ENCODE measurements at regions not wholly inside any gene's neighbourhood (a gene's known extent, or its start where the extent isn't known, plus 50 kb on each side); places are given as distances from the start of the nearest gene placed in this dataset.

- H3K4me2 ChIP-seq (ENCODE audit: low read depth, low read length, poor library complexity, severe bottlenecking), result no peak overlapping the region
- H3K36me3 ChIP-seq (ENCODE audit: insufficient read depth, low read length), result no peaks in the 10 kb centered on the region
- H3K4me1 ChIP-seq (ENCODE audit: insufficient read depth, low read length, poor library complexity, severe bottlenecking), result no peaks in the 10 kb centered on the region
- no peaks in the 10 kb centered on the region for H3K79me2 ChIP-seq (ENCODE audit: insufficient read depth, low read length)
- no peaks in the 10 kb centered on the region for H4K20me1 ChIP-seq (ENCODE audit: insufficient read depth, low read length, poor library complexity, severe bottlenecking)
- H3F3A ChIP-seq (ENCODE audit: low read depth), result no peaks in the 10 kb centered on the region
- no peak overlapping the region for H3K9ac ChIP-seq (ENCODE audit: low read depth, low read length, poor library complexity, severe bottlenecking)
- H3K4me3 ChIP-seq (ENCODE audit: low read length, poor library complexity, severe bottlenecking), result no peak overlapping the region
- H3K9me2 ChIP-seq (replicated peaks; ENCODE audit: low read depth, low read length), result no peaks in the 10 kb centered on the region
- H3K27me3 ChIP-seq (ENCODE audit: insufficient read depth, low read length, poor library complexity, severe bottlenecking), result no peaks in the 10 kb centered on the region
- H3K9me3 ChIP-seq (ENCODE audit: insufficient read depth, low read depth, low read length), result no peaks in the 10 kb centered on the region; the same call in 1 of the 2 replicates
- H2AFZ ChIP-seq (ENCODE audit: low read length), result no peak overlapping the region
- TF ChIP-seq EZH2phosphoT487 (IDR thresholded peaks at IDR 0.05; ENCODE audit: borderline replicate concordance), result no peak
- no peak for TF ChIP-seq CTCF (conservative IDR thresholded peaks at IDR 0.05; ENCODE audit: low read length)
These were observed 658.9 kb downstream of the PTPRU start for GRCh38 chr1:29895201-29895600.

GRCh38 chr1:29894311-29894710, 658.0 kb downstream of the PTPRU start:
- Histone ChIP-seq H3K9me3 (ENCODE audit: insufficient read depth, low read depth, low read length) (no peaks in the 10 kb centered on the region; the same call in 1 of the 2 replicates), H3K4me3 (ENCODE audit: low read length, poor library complexity, severe bottlenecking) (no peak overlapping the region), H3K9me2 (replicated peaks; ENCODE audit: low read depth, low read length) (no peaks in the 10 kb centered on the region), H3K79me2 (ENCODE audit: insufficient read depth, low read length) (no peaks in the 10 kb centered on the region), H3K36me3 (ENCODE audit: insufficient read depth, low read length) (no peaks in the 10 kb centered on the region), H3K4me1 (ENCODE audit: insufficient read depth, low read length, poor library complexity, severe bottlenecking) (no peaks in the 10 kb centered on the region), H3K27me3 (ENCODE audit: insufficient read depth, low read length, poor library complexity, severe bottlenecking) (no peaks in the 10 kb centered on the region), H3F3A (ENCODE audit: low read depth) (no peaks in the 10 kb centered on the region), H3K4me2 (ENCODE audit: low read depth, low read length, poor library complexity, severe bottlenecking) (no peak overlapping the region), H2AFZ (ENCODE audit: low read length) (no peak overlapping the region), H3K9ac (ENCODE audit: low read depth, low read length, poor library complexity, severe bottlenecking) (no peak overlapping the region), H4K20me1 (ENCODE audit: insufficient read depth, low read length, poor library complexity, severe bottlenecking) (no peaks in the 10 kb centered on the region)
- TF ChIP-seq CTCF (conservative IDR thresholded peaks at IDR 0.05; ENCODE audit: low read length), result no peak
- TF ChIP-seq EZH2phosphoT487 (IDR thresholded peaks at IDR 0.05; ENCODE audit: borderline replicate concordance), result no peak

- H3K9ac ChIP-seq (ENCODE audit: low read depth, low read length, poor library complexity, severe bottlenecking), result no peak overlapping the region
- no peaks in the 10 kb centered on the region for H3F3A ChIP-seq (ENCODE audit: low read depth)
- H3K36me3 ChIP-seq (ENCODE audit: insufficient read depth, low read length), result no peaks in the 10 kb centered on the region
- no peaks in the 10 kb centered on the region for H3K9me2 ChIP-seq (replicated peaks; ENCODE audit: low read depth, low read length)
- TF ChIP-seq EZH2phosphoT487 (IDR thresholded peaks at IDR 0.05; ENCODE audit: borderline replicate concordance) (no peak), CTCF (conservative IDR thresholded peaks at IDR 0.05; ENCODE audit: low read length) (no peak)
- no peaks in the 10 kb centered on the region for H3K27me3 ChIP-seq (ENCODE audit: insufficient read depth, low read length, poor library complexity, severe bottlenecking)
- H3K79me2 ChIP-seq (ENCODE audit: insufficient read depth, low read length), result no peaks in the 10 kb centered on the region
- no peak overlapping the region for H3K4me3 ChIP-seq (ENCODE audit: low read length, poor library complexity, severe bottlenecking)
- H2AFZ ChIP-seq (ENCODE audit: low read length), result no peak overlapping the region
- no peaks in the 10 kb centered on the region for H4K20me1 ChIP-seq (ENCODE audit: insufficient read depth, low read length, poor library complexity, severe bottlenecking)
- no peaks in the 10 kb centered on the region; the same call in 1 of the 2 replicates for H3K9me3 ChIP-seq (ENCODE audit: insufficient read depth, low read depth, low read length)
- no peak overlapping the region for H3K4me2 ChIP-seq (ENCODE audit: low read depth, low read length, poor library complexity, severe bottlenecking)
- no peaks in the 10 kb centered on the region for H3K4me1 ChIP-seq (ENCODE audit: insufficient read depth, low read length, poor library complexity, severe bottlenecking)
These were observed 657.5 kb downstream of the PTPRU start for GRCh38 chr1:29893806-29894205.
